HG02884 (cell line): ENCODE measurements at regions not wholly inside any gene's neighbourhood (a gene's known extent, or its start where the extent isn't known, plus 50 kb on each side); places are given as distances from the start of the nearest gene placed in this dataset.

Experiments used
- ATAC-seq: cut with Tn5 transposase; IDR thresholded peaks from one replicate; pipeline ENCODE4 v1.9.1; 2021; ENCODE audit warnings: mild to moderate bottlenecking, moderate library complexity; ENCODE audit not compliant: unreplicated experiment

- ATAC-seq, result no peak
These were observed 94.8 kb upstream of the ATP6AP2 start for GRCh38 chrX:40485973-40486372.

- ATAC-seq, result no peak
These were observed 95.5 kb upstream of the ATP6AP2 start for GRCh38 chrX:40485102-40485826.

GRCh38 chrX:40484408-40485091 is 96.2 kb upstream of the ATP6AP2 start:
- ATAC-seq, result no peak

GRCh38 chrX:40483502-40483901 is 97.3 kb upstream of the ATP6AP2 start:
- no peak for ATAC-seq

GRCh38 chrX:40479777-40480318 is 100.9 kb upstream of the ATP6AP2 start:
- ATAC-seq, result no peak

GRCh38 chrX:40478474-40479065 is 102.2 kb upstream of the ATP6AP2 start:
- no peak for ATAC-seq

GRCh38 chrX:40476958-40477357 is 103.8 kb upstream of the ATP6AP2 start:
- no peak for ATAC-seq

- no peak for ATAC-seq
These were observed 106.1 kb upstream of the ATP6AP2 start for GRCh38 chrX:40474645-40475044.

GRCh38 chrX:40474205-40474626 is 106.6 kb upstream of the ATP6AP2 start:
- no peak for ATAC-seq

GRCh38 chrX:40473460-40474204 is 107.1 kb upstream of the ATP6AP2 start:
- ATAC-seq, result no peak

- ATAC-seq, result no peak
These were observed 108.7 kb upstream of the ATP6AP2 start for GRCh38 chrX:40471965-40472648.

- no peak for ATAC-seq
These were observed 109.8 kb upstream of the ATP6AP2 start for GRCh38 chrX:40470830-40471429.

- ATAC-seq, result no peak
These were observed 111.5 kb upstream of the ATP6AP2 start for GRCh38 chrX:40469316-40469715.

GRCh38 chrX:40468033-40468846 is 112.5 kb upstream of the ATP6AP2 start:
- peak; percentile 78 for ATAC-seq

GRCh38 chrX:40467454-40467853 is 113.3 kb upstream of the ATP6AP2 start:
- no peak for ATAC-seq

- ATAC-seq, result no peak
These were observed 114.8 kb upstream of the ATP6AP2 start for GRCh38 chrX:40465735-40466551.

- ATAC-seq, result no peak
These were observed 118.0 kb upstream of the ATP6AP2 start for GRCh38 chrX:40462795-40463194.

- no peak for ATAC-seq
These were observed 119.8 kb upstream of the ATP6AP2 start for GRCh38 chrX:40460926-40461325.
